Upper lobe of left lung (tissue), 4 donors: ENCODE measurements at regions not wholly inside any gene's neighbourhood (a gene's known extent, or its start where the extent isn't known, plus 50 kb on each side); places are given as distances from the start of the nearest gene placed in this dataset.

Source experiments
- POLR2A ChIP-seq, 4 donors: fragments of 450-650 bp; IDR thresholded peaks; one replicate each; pipeline ENCODE4 v1.5.1; 2016 to 2017; ENCODE audit warnings: antibody characterized with exemption in 4 of 4, mild to moderate bottlenecking in 2 of 4
- TF ChIP-seq, protein P1 (sequence below), 6 experiments: fragments of 450-650 bp in 4 of 6; fragments of 200-600 bp in 2 of 6; sonication (generic) in 2 of 6; IDR thresholded peaks; one replicate each; pipeline ENCODE4 v1.5.1; 2016 to 2019; ENCODE audit warnings: antibody characterized with exemption in 6 of 6

DNA sequence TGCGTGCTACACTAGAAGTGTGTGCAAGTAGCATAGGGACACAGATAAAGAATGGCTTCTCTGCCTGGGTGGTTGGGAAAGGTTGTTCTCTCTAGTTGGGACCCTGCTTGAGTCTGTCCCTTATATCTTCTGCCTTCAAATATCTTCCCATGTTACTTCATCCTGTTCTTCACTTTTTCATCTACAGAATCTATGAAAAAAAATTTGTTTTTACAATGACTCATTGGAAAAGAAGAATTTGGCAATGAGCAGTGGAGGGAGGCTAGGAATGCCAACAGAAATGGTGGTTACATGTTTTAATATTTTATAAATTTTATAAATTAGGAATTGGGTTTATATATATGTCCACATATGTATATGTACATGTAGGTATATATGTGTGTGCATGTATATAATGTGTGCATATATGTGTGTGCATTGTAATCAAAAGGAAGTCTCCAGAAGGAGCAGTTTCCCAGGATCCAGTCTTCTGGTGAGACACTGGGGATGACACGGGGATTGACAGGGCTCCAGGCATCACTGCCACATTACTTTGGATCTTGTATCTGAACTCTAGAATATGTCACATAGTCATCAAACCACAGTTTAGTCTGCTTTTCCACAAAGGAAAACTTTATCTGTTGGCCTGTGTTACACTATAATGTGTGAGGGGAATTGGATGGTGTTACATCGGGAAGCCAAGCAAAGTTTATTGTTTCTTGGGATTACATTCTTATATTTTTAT lies 75.3 kb upstream of the RIPOR2 start:
- TF ChIP-seq, protein P1, sequence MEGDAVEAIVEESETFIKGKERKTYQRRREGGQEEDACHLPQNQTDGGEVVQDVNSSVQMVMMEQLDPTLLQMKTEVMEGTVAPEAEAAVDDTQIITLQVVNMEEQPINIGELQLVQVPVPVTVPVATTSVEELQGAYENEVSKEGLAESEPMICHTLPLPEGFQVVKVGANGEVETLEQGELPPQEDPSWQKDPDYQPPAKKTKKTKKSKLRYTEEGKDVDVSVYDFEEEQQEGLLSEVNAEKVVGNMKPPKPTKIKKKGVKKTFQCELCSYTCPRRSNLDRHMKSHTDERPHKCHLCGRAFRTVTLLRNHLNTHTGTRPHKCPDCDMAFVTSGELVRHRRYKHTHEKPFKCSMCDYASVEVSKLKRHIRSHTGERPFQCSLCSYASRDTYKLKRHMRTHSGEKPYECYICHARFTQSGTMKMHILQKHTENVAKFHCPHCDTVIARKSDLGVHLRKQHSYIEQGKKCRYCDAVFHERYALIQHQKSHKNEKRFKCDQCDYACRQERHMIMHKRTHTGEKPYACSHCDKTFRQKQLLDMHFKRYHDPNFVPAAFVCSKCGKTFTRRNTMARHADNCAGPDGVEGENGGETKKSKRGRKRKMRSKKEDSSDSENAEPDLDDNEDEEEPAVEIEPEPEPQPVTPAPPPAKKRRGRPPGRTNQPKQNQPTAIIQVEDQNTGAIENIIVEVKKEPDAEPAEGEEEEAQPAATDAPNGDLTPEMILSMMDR (IDR thresholded peaks at IDR 0.05), result no peak
- no peak for TF ChIP-seq POLR2A (IDR thresholded peaks at IDR 0.05)
